ENCODE measurements at regions not wholly inside any gene's neighbourhood (a gene's known extent, or its start where the extent isn't known, plus 50 kb on each side); places are given as distances from the start of the nearest gene placed in this dataset.

DNA sequence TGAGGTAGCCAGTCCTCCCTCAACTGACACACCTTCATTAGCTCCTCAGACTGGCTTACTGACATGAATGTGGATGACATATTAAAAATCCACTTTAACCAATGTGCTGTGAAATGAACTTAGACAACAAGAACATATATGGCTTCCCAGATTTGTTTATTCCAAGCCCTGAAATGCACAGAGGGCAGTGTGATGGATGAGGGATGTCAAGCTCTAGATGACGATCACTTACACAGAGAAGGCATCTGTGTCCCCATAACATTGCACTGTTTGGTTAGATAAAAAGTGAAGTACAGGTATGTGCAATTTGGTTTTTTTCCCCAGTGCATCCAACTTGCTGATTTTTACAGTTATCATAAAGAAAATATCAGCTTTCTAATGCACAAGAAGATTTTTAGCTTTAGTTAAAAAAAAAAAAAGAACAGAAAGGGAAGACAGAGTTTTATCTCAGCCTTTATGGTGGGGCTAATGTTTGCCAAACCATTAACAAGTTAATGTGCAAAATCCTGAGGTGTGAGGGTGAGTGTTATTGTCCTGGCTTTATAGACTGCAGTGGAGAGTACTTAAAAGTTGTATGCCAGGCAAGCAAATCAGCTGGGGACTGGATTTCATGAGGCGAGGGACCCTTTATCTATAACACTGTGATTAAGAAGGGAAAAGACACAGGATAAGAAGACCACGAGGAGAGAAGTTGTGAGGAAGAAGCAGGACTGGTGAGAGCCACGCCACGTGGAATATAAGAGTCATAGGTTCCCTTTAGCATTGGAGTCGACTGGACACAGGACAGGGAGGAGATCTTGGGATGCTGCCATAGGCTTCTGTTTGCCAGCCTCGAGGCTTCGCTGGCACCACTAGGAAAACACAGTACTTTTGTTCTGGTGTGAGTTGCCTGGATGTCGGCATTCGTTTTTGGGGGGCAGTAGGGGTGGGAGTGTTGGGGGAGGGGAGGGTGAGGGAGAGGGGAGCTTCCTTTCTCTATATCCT, 90.0 kb upstream of the BACH2 start:
- 94% methylated on average over 10 of the region's 10 CpGs for WGBS
- Histone ChIP-seq H3K4me1 (ENCODE audit: control insufficient read depth in 2 of 2, insufficient read depth in 2 of 2, low read length in 2 of 2) (peaks cover 3 to 10% of the 10 kb centered on the region in 2 donors), H3K27ac (ENCODE audit: low read depth in 1 of 2, low read length in 1 of 2) (no peak overlapping the region), H3K27me3 (ENCODE audit: control insufficient read depth in 2 of 2, insufficient read depth in 1 of 2, low read length in 1 of 2) (no peaks in the 10 kb centered on the region), H3K4me3 (ENCODE audit: low read length in 2 of 2) (no peak overlapping the region), H3K36me3 (ENCODE audit: control insufficient read depth in 2 of 2, insufficient read depth in 2 of 2, low read length in 1 of 2) (no peaks in the 10 kb centered on the region), H3K9me3 (ENCODE audit: control insufficient read depth in 2 of 2, insufficient read depth in 1 of 2, low read length in 1 of 2) (no peaks in the 10 kb centered on the region)
- DNase-seq (ENCODE audit: low read depth in 6 of 9, low spot score in 9 of 9) = no peak

DNA sequence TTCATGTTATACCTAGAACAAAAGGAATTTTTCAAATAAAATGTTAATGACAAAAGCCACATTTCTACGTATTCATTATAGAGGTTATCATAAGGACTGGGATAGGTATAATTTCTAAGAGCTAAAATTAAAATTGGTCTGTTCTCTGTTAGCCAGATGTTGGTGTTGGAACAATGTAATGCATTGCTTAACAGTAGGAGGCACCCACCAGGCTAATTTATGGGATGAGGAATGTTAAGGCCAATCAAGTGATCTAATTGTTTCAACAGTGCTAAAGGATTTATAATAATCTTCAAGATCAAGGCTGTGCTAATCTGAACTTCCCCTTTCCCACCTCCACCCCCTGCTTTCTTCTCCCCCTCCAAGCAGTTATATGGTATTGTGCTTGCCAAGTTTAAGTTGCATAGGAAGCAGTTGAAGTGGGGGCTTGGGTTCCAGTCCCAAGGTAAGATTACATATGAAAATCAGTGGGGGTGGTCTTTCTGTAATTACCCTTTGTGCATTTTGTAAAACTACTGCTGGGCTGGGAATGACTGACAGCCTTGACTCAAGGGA, 89.2 kb upstream of the BACH2 start:
- Histone ChIP-seq H3K9me3 (ENCODE audit: control insufficient read depth in 2 of 2, insufficient read depth in 1 of 2, low read length in 1 of 2) (no peaks in the 10 kb centered on the region), H3K4me1 (ENCODE audit: control insufficient read depth in 2 of 2, insufficient read depth in 2 of 2, low read length in 2 of 2) (peaks cover 3 to 10% of the 10 kb centered on the region in 2 donors), H3K27ac (ENCODE audit: low read depth in 1 of 2, low read length in 1 of 2) (no peak overlapping the region), H3K4me3 (ENCODE audit: low read length in 2 of 2) (no peak overlapping the region), H3K27me3 (ENCODE audit: control insufficient read depth in 2 of 2, insufficient read depth in 1 of 2, low read length in 1 of 2) (no peaks in the 10 kb centered on the region), H3K36me3 (ENCODE audit: control insufficient read depth in 2 of 2, insufficient read depth in 2 of 2, low read length in 1 of 2) (no peaks in the 10 kb centered on the region)
- 99% methylated on average over 1 of the region's 1 CpG for WGBS
- no peak for DNase-seq (ENCODE audit: low read depth in 6 of 9, low spot score in 9 of 9)

DNA sequence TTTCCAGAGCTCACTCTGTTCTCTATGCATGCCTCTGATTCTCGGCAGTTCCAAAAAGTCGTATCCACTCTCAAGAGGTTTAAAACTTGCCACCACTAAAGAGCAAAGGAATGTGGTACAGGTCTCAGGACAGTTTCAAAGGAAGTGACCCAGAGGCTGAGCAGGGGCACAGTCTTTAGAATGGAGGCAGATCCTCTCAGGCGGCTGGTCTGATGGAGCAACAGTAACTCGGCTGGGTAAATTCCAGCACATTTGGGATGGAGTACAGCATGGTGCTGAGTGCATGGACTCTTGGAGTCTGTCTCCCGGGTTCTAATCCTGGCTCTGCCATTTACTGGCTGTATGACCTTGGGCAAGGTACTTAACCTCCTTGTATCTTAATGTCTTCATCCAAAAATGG, 88.1 kb upstream of the BACH2 start:
- H3K27ac ChIP-seq (ENCODE audit: low read depth in 1 of 2, low read length in 1 of 2) = no peak overlapping the region

GRCh38 chr6:90383196-90383822, 86.7 kb upstream of the BACH2 start:
- 21% methylated on average over 5 of the region's 5 CpGs for WGBS

More for the DNA sequence above, 88.1 kb upstream of the BACH2 start:
- no peak for DNase-seq (ENCODE audit: low read depth in 6 of 9, low spot score in 9 of 9)
- Histone ChIP-seq H3K27me3 (ENCODE audit: control insufficient read depth in 2 of 2, insufficient read depth in 1 of 2, low read length in 1 of 2) (no peaks in the 10 kb centered on the region), H3K4me1 (ENCODE audit: control insufficient read depth in 2 of 2, insufficient read depth in 2 of 2, low read length in 2 of 2) (peaks cover 3 to 10% of the 10 kb centered on the region in 2 donors), H3K4me3 (ENCODE audit: low read length in 2 of 2) (no peak overlapping the region), H3K9me3 (ENCODE audit: control insufficient read depth in 2 of 2, insufficient read depth in 1 of 2, low read length in 1 of 2) (no peaks in the 10 kb centered on the region), H3K36me3 (ENCODE audit: control insufficient read depth in 2 of 2, insufficient read depth in 2 of 2, low read length in 1 of 2) (no peaks in the 10 kb centered on the region)
- WGBS = 96% methylated on average over 5 of the region's 5 CpGs

DNA sequence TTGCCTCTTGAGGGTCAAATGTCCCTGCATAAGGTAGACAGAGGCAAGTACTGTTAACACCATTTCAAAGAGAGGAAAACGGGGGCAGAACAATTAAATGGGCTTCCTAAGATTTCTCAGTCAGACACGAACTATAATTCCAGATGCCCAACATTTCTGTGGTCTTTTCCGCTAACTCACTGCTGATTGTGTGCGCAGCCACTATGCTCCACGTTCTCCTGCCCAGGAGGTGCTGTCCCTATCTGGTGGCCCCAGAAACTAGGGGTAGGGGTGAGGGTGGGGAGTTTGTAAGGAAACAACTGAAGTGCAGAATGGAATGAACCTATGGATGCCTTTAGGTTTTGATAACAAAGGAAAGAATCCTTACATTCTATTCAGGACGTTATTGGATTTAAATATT, 86.1 kb upstream of the BACH2 start:
- no peak overlapping the region for H3K4me3 ChIP-seq (ENCODE audit: low read length in 2 of 2)
- no peak for DNase-seq (ENCODE audit: low read depth in 6 of 9, low spot score in 9 of 9)
- H3K27me3 ChIP-seq (ENCODE audit: control insufficient read depth in 2 of 2, insufficient read depth in 1 of 2, low read length in 1 of 2) = no peaks in the 10 kb centered on the region
- no peaks in the 10 kb centered on the region for H3K36me3 ChIP-seq (ENCODE audit: control insufficient read depth in 2 of 2, insufficient read depth in 2 of 2, low read length in 1 of 2)
- 64% methylated on average over 6 of the region's 6 CpGs for WGBS
- no peak overlapping the region for H3K27ac ChIP-seq (ENCODE audit: low read depth in 1 of 2, low read length in 1 of 2)
- H3K9me3 ChIP-seq (ENCODE audit: control insufficient read depth in 2 of 2, insufficient read depth in 1 of 2, low read length in 1 of 2) = no peaks in the 10 kb centered on the region
- H3K4me1 ChIP-seq (ENCODE audit: control insufficient read depth in 2 of 2, insufficient read depth in 2 of 2, low read length in 2 of 2) = peaks cover 0 to 8% of the 10 kb centered on the region in 2 donors

More at GRCh38 chr6:90383196-90383822, 86.7 kb upstream of the BACH2 start:
- no peaks in the 10 kb centered on the region for H3K27me3 ChIP-seq (ENCODE audit: control insufficient read depth in 2 of 2, insufficient read depth in 1 of 2, low read length in 1 of 2)
- H3K27ac ChIP-seq (ENCODE audit: low read depth in 1 of 2, low read length in 1 of 2) = no peak overlapping the region
- H3K9me3 ChIP-seq (ENCODE audit: control insufficient read depth in 2 of 2, insufficient read depth in 1 of 2, low read length in 1 of 2) = no peaks in the 10 kb centered on the region
- H3K36me3 ChIP-seq (ENCODE audit: control insufficient read depth in 2 of 2, insufficient read depth in 2 of 2, low read length in 1 of 2) = no peaks in the 10 kb centered on the region
- H3K4me3 ChIP-seq (ENCODE audit: low read length in 2 of 2) = no peak overlapping the region
- H3K4me1 ChIP-seq (ENCODE audit: control insufficient read depth in 2 of 2, insufficient read depth in 2 of 2, low read length in 2 of 2) = peaks cover 0 to 10% of the 10 kb centered on the region in 2 donors
- peak in 1 of 9 donors; percentile 52 for DNase-seq (ENCODE audit: low read depth in 6 of 9, low spot score in 9 of 9)

DNA sequence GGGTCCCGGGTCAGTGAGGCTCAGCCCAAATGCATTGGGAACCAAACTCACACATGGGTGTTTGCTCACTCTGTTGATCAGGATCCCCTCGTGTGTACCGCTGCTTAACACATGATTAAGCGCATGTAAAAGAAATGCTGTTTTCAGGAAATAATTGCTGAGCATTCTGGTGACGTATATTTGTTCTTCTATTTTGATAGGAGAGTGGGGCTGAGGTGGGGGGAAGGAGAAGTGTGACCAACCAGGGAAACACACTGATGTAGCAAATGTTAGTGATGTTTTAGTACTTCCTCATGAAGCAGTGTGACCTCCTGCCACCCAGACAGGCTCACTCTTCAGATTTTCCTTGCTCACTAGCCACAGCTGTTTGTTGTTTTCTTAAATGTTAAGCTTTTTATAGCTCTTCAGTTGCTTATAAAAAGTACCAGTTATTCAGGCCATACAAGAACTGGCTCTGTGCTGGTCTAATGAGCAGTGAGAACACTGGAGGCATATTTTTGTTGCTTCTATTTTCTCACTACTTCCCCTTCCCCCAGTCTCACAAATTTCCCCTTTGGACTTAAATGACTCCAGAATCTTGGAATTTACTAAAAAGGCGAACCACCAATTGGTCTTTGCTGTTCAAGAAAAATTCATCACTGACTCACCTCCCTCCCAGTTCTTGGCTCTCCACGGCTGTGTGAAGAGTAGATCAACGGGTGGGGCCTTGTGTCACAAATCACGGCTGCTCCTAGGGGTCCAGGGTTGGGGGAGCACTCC, 79.2 kb upstream of the BACH2 start:
- DNase-seq (ENCODE audit: low read depth in 6 of 9, low spot score in 9 of 9) = no peak
- no peaks in the 10 kb centered on the region for H3K27me3 ChIP-seq (ENCODE audit: control insufficient read depth in 2 of 2, insufficient read depth in 1 of 2, low read length in 1 of 2)
- WGBS = 95% methylated on average over 9 of the region's 9 CpGs
- H3K36me3 ChIP-seq (ENCODE audit: control insufficient read depth in 2 of 2, insufficient read depth in 2 of 2, low read length in 1 of 2) = no peaks in the 10 kb centered on the region
- H3K27ac ChIP-seq (ENCODE audit: low read depth in 1 of 2, low read length in 1 of 2) = peak overlapping the region in 1 of 2 donors; percentile 36
- H3K4me1 ChIP-seq (ENCODE audit: control insufficient read depth in 2 of 2, insufficient read depth in 2 of 2, low read length in 2 of 2) = no peaks in the 10 kb centered on the region
- H3K9me3 ChIP-seq (ENCODE audit: control insufficient read depth in 2 of 2, insufficient read depth in 1 of 2, low read length in 1 of 2) = no peaks in the 10 kb centered on the region
- H3K4me3 ChIP-seq (ENCODE audit: low read length in 2 of 2) = no peak overlapping the region

DNA sequence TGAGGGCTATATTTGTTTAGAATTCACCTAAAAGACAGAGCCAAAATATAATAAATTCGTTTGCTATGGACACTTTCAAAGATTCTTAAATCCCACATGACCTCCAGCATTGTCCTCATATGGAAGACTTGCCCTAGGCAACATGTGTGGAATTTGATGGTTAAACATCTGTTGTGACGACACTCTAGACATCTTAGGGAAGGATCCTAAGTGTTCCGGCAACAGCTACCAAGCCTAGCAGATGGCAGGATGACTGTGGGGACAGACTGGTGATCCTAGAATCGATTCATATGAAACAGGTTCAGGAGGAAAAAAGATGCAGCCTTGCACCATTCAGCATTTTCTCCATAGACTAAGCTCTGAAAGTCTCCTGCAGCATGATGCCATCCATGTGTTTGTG, 77.6 kb upstream of the BACH2 start:
- DNase-seq (ENCODE audit: low read depth in 6 of 9, low spot score in 9 of 9) = no peak
- 83% methylated on average over 4 of the region's 4 CpGs for WGBS
- Histone ChIP-seq H3K4me3 (ENCODE audit: low read length in 2 of 2) (no peak overlapping the region), H3K9me3 (ENCODE audit: control insufficient read depth in 2 of 2, insufficient read depth in 1 of 2, low read length in 1 of 2) (no peaks in the 10 kb centered on the region), H3K27me3 (ENCODE audit: control insufficient read depth in 2 of 2, insufficient read depth in 1 of 2, low read length in 1 of 2) (no peaks in the 10 kb centered on the region), H3K4me1 (ENCODE audit: control insufficient read depth in 2 of 2, insufficient read depth in 2 of 2, low read length in 2 of 2) (no peaks in the 10 kb centered on the region), H3K27ac (ENCODE audit: low read depth in 1 of 2, low read length in 1 of 2) (no peak overlapping the region), H3K36me3 (ENCODE audit: control insufficient read depth in 2 of 2, insufficient read depth in 2 of 2, low read length in 1 of 2) (no peaks in the 10 kb centered on the region)

DNA sequence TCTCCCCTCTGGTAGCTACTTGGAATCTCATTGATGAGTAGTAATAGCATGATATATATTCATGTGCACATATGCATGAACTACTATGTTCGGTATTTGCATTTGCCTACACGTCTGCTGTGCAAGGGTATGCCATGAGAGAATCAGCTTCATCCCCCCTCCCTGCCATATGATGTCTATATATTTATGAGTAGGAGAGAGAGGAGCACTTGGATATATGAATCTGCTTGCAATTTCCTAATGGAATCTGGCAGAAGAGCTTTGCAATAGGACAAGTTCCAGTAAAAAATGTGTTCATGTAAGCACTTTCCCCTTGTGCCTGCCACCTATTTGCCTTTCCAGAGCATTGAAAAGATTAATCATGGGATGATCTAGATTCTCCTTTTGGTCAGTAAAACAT, 76.2 kb upstream of the BACH2 start:
- H3K4me3 ChIP-seq (ENCODE audit: low read length in 2 of 2) = no peak overlapping the region
- H3K4me1 ChIP-seq (ENCODE audit: control insufficient read depth in 2 of 2, insufficient read depth in 2 of 2, low read length in 2 of 2) = no peaks in the 10 kb centered on the region
- WGBS = 94% methylated on average over 2 of the region's 2 CpGs
- H3K9me3 ChIP-seq (ENCODE audit: control insufficient read depth in 2 of 2, insufficient read depth in 1 of 2, low read length in 1 of 2) = no peaks in the 10 kb centered on the region
- DNase-seq (ENCODE audit: low read depth in 6 of 9, low spot score in 9 of 9) = no peak
- H3K27me3 ChIP-seq (ENCODE audit: control insufficient read depth in 2 of 2, insufficient read depth in 1 of 2, low read length in 1 of 2) = no peaks in the 10 kb centered on the region
- H3K27ac ChIP-seq (ENCODE audit: low read depth in 1 of 2, low read length in 1 of 2) = no peak overlapping the region
- H3K36me3 ChIP-seq (ENCODE audit: control insufficient read depth in 2 of 2, insufficient read depth in 2 of 2, low read length in 1 of 2) = no peaks in the 10 kb centered on the region
